Keratinocyte (primary cell): ENCODE measurements at regions not wholly inside any gene's neighbourhood (a gene's known extent, or its start where the extent isn't known, plus 50 kb on each side); places are given as distances from the start of the nearest gene placed in this dataset.

Experiments used
- EZH2 ChIP-seq: IDR thresholded peaks from one replicate; pipeline ENCODE4 v1.6.1; 2012; ENCODE audit warnings: inconsistent platforms, mild to moderate bottlenecking, low read length, moderate library complexity
- TF ChIP-seq, protein P1 (sequence below), 3 experiments: IDR thresholded peaks in 1 of 3; conservative IDR thresholded peaks in 1 of 3; optimal IDR thresholded peaks in 1 of 3; 2 replicates in 2 of 3; 3 replicates in 1 of 3; pipeline versions ENCODE3 to v1.5.1; 2011; ENCODE audit warnings: low read length in 3 of 3, mild to moderate bottlenecking in 3 of 3, moderate library complexity in 2 of 3, control low read depth in 1 of 3, inconsistent platforms in 1 of 3; ENCODE audit not compliant: insufficient read depth in 2 of 3; ENCODE audit errors: extremely low read depth in 1 of 3

DNA sequence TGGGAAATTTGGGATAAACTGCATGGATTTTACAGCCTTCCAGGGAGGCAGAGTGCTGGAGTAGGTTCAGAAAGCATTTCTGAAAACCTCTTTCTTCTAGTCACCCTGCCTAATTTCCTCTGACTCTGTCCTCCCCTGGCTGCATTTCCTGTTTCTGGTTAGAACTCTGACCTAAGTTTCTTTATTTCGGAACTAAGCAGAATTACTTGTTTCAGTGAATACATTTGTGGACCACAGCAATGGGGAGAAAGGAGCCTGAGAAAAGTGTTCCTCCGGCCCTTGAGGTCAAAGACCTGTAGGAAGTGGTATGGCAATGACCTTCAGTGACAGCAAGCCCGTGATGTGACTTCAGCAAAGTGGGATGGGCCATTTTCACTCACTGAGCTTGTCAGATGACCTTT is 173.4 kb upstream of the RUNX1 start:
- TF ChIP-seq, protein P1, sequence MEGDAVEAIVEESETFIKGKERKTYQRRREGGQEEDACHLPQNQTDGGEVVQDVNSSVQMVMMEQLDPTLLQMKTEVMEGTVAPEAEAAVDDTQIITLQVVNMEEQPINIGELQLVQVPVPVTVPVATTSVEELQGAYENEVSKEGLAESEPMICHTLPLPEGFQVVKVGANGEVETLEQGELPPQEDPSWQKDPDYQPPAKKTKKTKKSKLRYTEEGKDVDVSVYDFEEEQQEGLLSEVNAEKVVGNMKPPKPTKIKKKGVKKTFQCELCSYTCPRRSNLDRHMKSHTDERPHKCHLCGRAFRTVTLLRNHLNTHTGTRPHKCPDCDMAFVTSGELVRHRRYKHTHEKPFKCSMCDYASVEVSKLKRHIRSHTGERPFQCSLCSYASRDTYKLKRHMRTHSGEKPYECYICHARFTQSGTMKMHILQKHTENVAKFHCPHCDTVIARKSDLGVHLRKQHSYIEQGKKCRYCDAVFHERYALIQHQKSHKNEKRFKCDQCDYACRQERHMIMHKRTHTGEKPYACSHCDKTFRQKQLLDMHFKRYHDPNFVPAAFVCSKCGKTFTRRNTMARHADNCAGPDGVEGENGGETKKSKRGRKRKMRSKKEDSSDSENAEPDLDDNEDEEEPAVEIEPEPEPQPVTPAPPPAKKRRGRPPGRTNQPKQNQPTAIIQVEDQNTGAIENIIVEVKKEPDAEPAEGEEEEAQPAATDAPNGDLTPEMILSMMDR (optimal IDR thresholded peaks at IDR 0.05 in 1 of 3, IDR thresholded peaks at IDR 0.05 in 1 of 3, conservative IDR thresholded peaks at IDR 0.05 in 1 of 3; ENCODE audit: extremely low read depth in 1 of 3, insufficient read depth in 2 of 3, low read length in 3 of 3), result no peak
- no peak for TF ChIP-seq EZH2
